NCI-H2171 treated with DMSO at 0.1 percent for 48 hours (cell line): ENCODE measurements at regions not wholly inside any gene's neighbourhood (a gene's known extent, or its start where the extent isn't known, plus 50 kb on each side); places are given as distances from the start of the nearest gene placed in this dataset.

Experiments
- DNase-seq: peaks from one replicate; lab custom pipeline; 2025; lab: John Stamatoyannopoulos, UW

GRCh38 chr18:52286675-52287074 is 53.3 kb upstream of the DCC start:
- DNase-seq: no peak

GRCh38 chr18:52287151-52287550 is 52.8 kb upstream of the DCC start:
- no peak for DNase-seq

GRCh38 chr18:52288403-52289004 is 51.5 kb upstream of the DCC start:
- peak; percentile 10 for DNase-seq

- no peak for DNase-seq
Measured at GRCh38 chr18:52289392-52289791, 50.6 kb upstream of the DCC start.
